Activated CD4-positive, alpha-beta T cell treated with anti-CD3 and anti-CD28 coated beads, Interleukin-2, amount 10 ng/mL, durations not matched to agents 7 days and 5 days (primary cell): ENCODE measurements at regions not wholly inside any gene's neighbourhood (a gene's known extent, or its start where the extent isn't known, plus 50 kb on each side); places are given as distances from the start of the nearest gene placed in this dataset.
"Not testable (repeated sequence)": the region's sequence is repeated elsewhere in the genome, so short reads cannot be mapped to it uniquely, and the experiment has no call there.

Experiments used
- CTCF ChIA-PET: fragments of 350-600 bp; sonication (Branson Sonifier 250); formaldehyde crosslinking; loops from one replicate; lab custom pipeline; 2021; ENCODE audit warnings: antibody characterized with exemption; lab: Charles Lee
- POLR2A ChIA-PET: fragments of 350-600 bp; sonication (Branson Sonifier 250); formaldehyde crosslinking; loops from one replicate; lab custom pipeline; 2021; ENCODE audit warnings: antibody characterized with exemption; lab: Charles Lee
- DNase-seq: peaks from one replicate; pipeline ENCODE4 v3.0.0-alpha.2; 2020
- H3K27ac Mint-ChIP-seq: one replicate; pipeline ENCODE4 v1.8.0; 2021; ENCODE audit warnings: mild to moderate bottlenecking, moderate library complexity, mixed read lengths
- H3K27me3 Mint-ChIP-seq: one replicate; pipeline ENCODE4 v1.8.0; 2021; ENCODE audit warnings: mixed read lengths
- H3K36me3 Mint-ChIP-seq: one replicate; pipeline ENCODE4 v1.8.0; 2021; ENCODE audit warnings: low read depth, mixed read lengths
- H3K4me1 Mint-ChIP-seq: one replicate; pipeline ENCODE4 v1.8.0; 2021; ENCODE audit warnings: mixed read lengths
- H3K4me3 Mint-ChIP-seq: one replicate; pipeline ENCODE4 v1.8.0; 2021; ENCODE audit warnings: mild to moderate bottlenecking, moderate library complexity, mixed read lengths
- H3K9me3 Mint-ChIP-seq: one replicate; pipeline ENCODE4 v1.8.0; 2021; ENCODE audit warnings: mixed read lengths

- POLR2A ChIA-PET, result interaction anchor here (0.5 kb wide), 1 partner anchor 275 kb away, joined by 4 read pairs; no protein-coding TSS in a partner anchor
- CTCF ChIA-PET, result no interaction called here
- no peak overlapping the region for H3K4me3 Mint-ChIP-seq
- H3K36me3 Mint-ChIP-seq, result no peaks in the 10 kb centered on the region
- H3K4me1 Mint-ChIP-seq, result no peaks in the 10 kb centered on the region
- DNase-seq, result no peak
- no peaks in the 10 kb centered on the region for H3K27me3 Mint-ChIP-seq
- H3K27ac Mint-ChIP-seq, result no peak overlapping the region
- no peaks in the 10 kb centered on the region for H3K9me3 Mint-ChIP-seq
Measured at GRCh38 chr3:159748425-159748824, 240.2 kb upstream of the IL12A start.

GRCh38 chr3:159749406-159749805, 239.2 kb upstream of the IL12A start:
- ChIA-PET CTCF (no interaction called here), POLR2A (no interaction called here)
- no peaks in the 10 kb centered on the region for H3K27me3 Mint-ChIP-seq

GRCh38 chr3:159751146-159751545, 237.5 kb upstream of the IL12A start:
- POLR2A ChIA-PET, result no interaction called here
- Mint-ChIP-seq H3K4me1 (no peaks in the 10 kb centered on the region), H3K27ac (no peak overlapping the region), H3K4me3 (no peak overlapping the region), H3K9me3 (peaks cover 3% of the 10 kb centered on the region), H3K36me3 (no peaks in the 10 kb centered on the region), H3K27me3 (no peaks in the 10 kb centered on the region)
- CTCF ChIA-PET, result no interaction called here
- no peak for DNase-seq

More at GRCh38 chr3:159749406-159749805, 239.2 kb upstream of the IL12A start:
- no peak overlapping the region for H3K27ac Mint-ChIP-seq
- no peak for DNase-seq
- H3K4me1 Mint-ChIP-seq, result no peaks in the 10 kb centered on the region
- H3K36me3 Mint-ChIP-seq, result no peaks in the 10 kb centered on the region
- no peaks in the 10 kb centered on the region for H3K9me3 Mint-ChIP-seq
- H3K4me3 Mint-ChIP-seq, result no peak overlapping the region

- H3K36me3 Mint-ChIP-seq, result no peaks in the 10 kb centered on the region
- H3K27ac Mint-ChIP-seq, result no peak overlapping the region
- H3K27me3 Mint-ChIP-seq, result no peaks in the 10 kb centered on the region
- ChIA-PET POLR2A (no interaction called here), CTCF (no interaction called here)
- H3K4me1 Mint-ChIP-seq, result no peaks in the 10 kb centered on the region
- peaks cover 5% of the 10 kb centered on the region for H3K9me3 Mint-ChIP-seq
- DNase-seq, result no peak
- H3K4me3 Mint-ChIP-seq, result no peak overlapping the region
Measured at GRCh38 chr3:159751752-159752151, 236.9 kb upstream of the IL12A start.

GRCh38 chr3:159756279-159757207, 232.1 kb upstream of the IL12A start:
- CTCF ChIA-PET, H3K9me3 Mint-ChIP-seq, H3K36me3 Mint-ChIP-seq, POLR2A ChIA-PET, DNase-seq, H3K27ac Mint-ChIP-seq, H3K4me1 Mint-ChIP-seq, H3K4me3 Mint-ChIP-seq: not testable (repeated sequence)
- H3K27me3 Mint-ChIP-seq, result peaks cover 19% of the 10 kb centered on the region

- no peak for DNase-seq
- peaks cover 28% of the 10 kb centered on the region for H3K27me3 Mint-ChIP-seq
- H3K4me1 Mint-ChIP-seq, result no peaks in the 10 kb centered on the region
- H3K9me3 Mint-ChIP-seq, result peaks cover 8% of the 10 kb centered on the region
- ChIA-PET POLR2A (no interaction called here), CTCF (no interaction called here)
- H3K27ac Mint-ChIP-seq, result no peak overlapping the region
- H3K36me3 Mint-ChIP-seq, result no peaks in the 10 kb centered on the region
- no peak overlapping the region for H3K4me3 Mint-ChIP-seq
Measured at GRCh38 chr3:159757341-159758060, 231.1 kb upstream of the IL12A start.

GRCh38 chr3:159760046-159760445, 228.6 kb upstream of the IL12A start:
- Mint-ChIP-seq H3K27me3 (peaks cover 41% of the 10 kb centered on the region), H3K4me1 (peaks cover 11% of the 10 kb centered on the region), H3K27ac (no peak overlapping the region), H3K36me3 (no peaks in the 10 kb centered on the region), H3K4me3 (no peak overlapping the region), H3K9me3 (peaks cover 8% of the 10 kb centered on the region)
- ChIA-PET POLR2A (no interaction called here), CTCF (no interaction called here)
- no peak for DNase-seq

GRCh38 chr3:159761369-159761768, 227.3 kb upstream of the IL12A start:
- Mint-ChIP-seq H3K27ac (no peak overlapping the region), H3K9me3 (peaks cover 5% of the 10 kb centered on the region), H3K4me3 (no peak overlapping the region), H3K27me3 (peaks cover 54% of the 10 kb centered on the region), H3K4me1 (peaks cover 20% of the 10 kb centered on the region), H3K36me3 (no peaks in the 10 kb centered on the region)
- POLR2A ChIA-PET, result interaction anchor here (0.6 kb wide), 1 partner anchor 15 kb away, joined by 5 read pairs; no protein-coding TSS in a partner anchor
- CTCF ChIA-PET, result no interaction called here
- DNase-seq, result no peak

- ChIA-PET POLR2A (no interaction called here), CTCF (no interaction called here)
- peaks cover 60% of the 10 kb centered on the region for H3K27me3 Mint-ChIP-seq
Measured at GRCh38 chr3:159761848-159762635, 226.6 kb upstream of the IL12A start.

GRCh38 chr3:159763011-159763601, 225.5 kb upstream of the IL12A start:
- H3K27me3 Mint-ChIP-seq, result peaks cover 68% of the 10 kb centered on the region
- H3K9me3 Mint-ChIP-seq, result no peaks in the 10 kb centered on the region
- no peaks in the 10 kb centered on the region for H3K36me3 Mint-ChIP-seq
- ChIA-PET CTCF (no interaction called here), POLR2A (no interaction called here)
- DNase-seq, result peak; percentile 39
- H3K27ac Mint-ChIP-seq, result peak overlapping the region; percentile 57
- H3K4me3 Mint-ChIP-seq, result peak overlapping the region; percentile 73
- H3K4me1 Mint-ChIP-seq, result peaks cover 20% of the 10 kb centered on the region

More at GRCh38 chr3:159761848-159762635, 226.6 kb upstream of the IL12A start:
- Mint-ChIP-seq H3K36me3 (no peaks in the 10 kb centered on the region), H3K4me1 (peaks cover 20% of the 10 kb centered on the region), H3K4me3 (peak overlapping the region; percentile 73), H3K27ac (no peak overlapping the region), H3K9me3 (no peaks in the 10 kb centered on the region)
- DNase-seq, result no peak

GRCh38 chr3:159763602-159764489, 224.8 kb upstream of the IL12A start:
- peak; percentile 36 for DNase-seq
- CTCF ChIA-PET, result no interaction called here
- Mint-ChIP-seq H3K27me3 (peaks cover 75% of the 10 kb centered on the region), H3K27ac (peak overlapping the region; percentile 57), H3K4me3 (peak overlapping the region; percentile 75), H3K36me3 (no peaks in the 10 kb centered on the region), H3K4me1 (peaks cover 20% of the 10 kb centered on the region), H3K9me3 (no peaks in the 10 kb centered on the region)
- POLR2A ChIA-PET, result interaction anchor here (0.6 kb wide), 1 partner anchor 555 kb away, joined by 3 read pairs; no protein-coding TSS in a partner anchor
